Lower lobe of right lung (tissue), 2 donors: ENCODE measurements at regions not wholly inside any gene's neighbourhood (a gene's known extent, or its start where the extent isn't known, plus 50 kb on each side); places are given as distances from the start of the nearest gene placed in this dataset.

Experiments used
- ATAC-seq, 2 donors: fragments of 200-7000 bp; cut with Tn5 transposase; one replicate each; pipeline ENCODE4 v1.9.1; 2020 to 2022; ENCODE audit warnings: mild to moderate bottlenecking in 2 of 2, moderate library complexity in 2 of 2
- DNase-seq: peaks from one replicate; pipeline ENCODE4 v3.0.0-alpha.2; 2020
- H3K27ac ChIP-seq: fragments of 200-600 bp; one replicate; pipeline ENCODE4 v1.8.0; 2022
- H3K27me3 ChIP-seq: fragments of 200-600 bp; one replicate; pipeline ENCODE4 v1.8.0; 2022; ENCODE audit warnings: low read depth
- H3K36me3 ChIP-seq: fragments of 200-600 bp; one replicate; pipeline ENCODE4 v1.8.0; 2022; ENCODE audit warnings: mild to moderate bottlenecking
- H3K4me1 ChIP-seq: fragments of 200-600 bp; one replicate; pipeline ENCODE4 v1.8.0; 2022
- H3K4me3 ChIP-seq: fragments of 200-600 bp; one replicate; pipeline ENCODE4 v1.8.0; 2022; ENCODE audit warnings: mild to moderate bottlenecking
- H3K9me3 ChIP-seq: fragments of 200-600 bp; one replicate; pipeline ENCODE4 v1.8.0; 2022
- intact Hi-C: fragments of 100-400 bp; cut with DNase I; formaldehyde crosslinking; loops from one replicate; pipeline ENCODE4 v1.11.0; 2022
- TF ChIP-seq, protein P1 (sequence below): fragments of 200-600 bp; IDR thresholded peaks from one replicate; pipeline ENCODE4 v1.8.0; 2022; ENCODE audit warnings: antibody characterized with exemption, mild to moderate bottlenecking
- donor health status: DM: no; HTN: yes; CAD: no; lungs with severe emphysema.

DNA sequence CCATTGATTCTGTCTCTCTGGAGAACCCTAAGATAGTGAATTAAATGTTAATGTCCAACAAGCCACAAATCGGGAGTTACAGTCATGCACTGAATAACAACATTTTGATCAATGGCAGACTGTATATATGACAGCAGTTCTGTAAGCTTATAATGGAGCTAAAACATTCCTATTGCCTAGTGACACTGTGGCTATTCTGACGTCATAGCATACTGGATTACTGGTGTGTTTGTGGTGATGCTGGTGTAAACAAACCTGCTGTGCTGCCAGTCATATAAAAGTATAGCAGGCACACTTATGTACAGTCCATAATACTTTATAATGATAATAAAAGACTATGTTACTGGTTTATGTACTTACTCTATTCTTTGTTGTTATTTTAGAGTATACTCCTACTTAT, 56.7 kb upstream of the BICD1 start:
- H3K27ac ChIP-seq, result no peak overlapping the region
- ATAC-seq (no peak), DNase-seq (no peak)
- no peaks in the 10 kb centered on the region for H3K36me3 ChIP-seq
- no peak overlapping the region for H3K4me3 ChIP-seq
- intact Hi-C loops, result no loop called here
- H3K4me1 ChIP-seq, result no peaks in the 10 kb centered on the region
- no peaks in the 10 kb centered on the region for H3K27me3 ChIP-seq
- no peaks in the 10 kb centered on the region for H3K9me3 ChIP-seq
- TF ChIP-seq, protein P1, sequence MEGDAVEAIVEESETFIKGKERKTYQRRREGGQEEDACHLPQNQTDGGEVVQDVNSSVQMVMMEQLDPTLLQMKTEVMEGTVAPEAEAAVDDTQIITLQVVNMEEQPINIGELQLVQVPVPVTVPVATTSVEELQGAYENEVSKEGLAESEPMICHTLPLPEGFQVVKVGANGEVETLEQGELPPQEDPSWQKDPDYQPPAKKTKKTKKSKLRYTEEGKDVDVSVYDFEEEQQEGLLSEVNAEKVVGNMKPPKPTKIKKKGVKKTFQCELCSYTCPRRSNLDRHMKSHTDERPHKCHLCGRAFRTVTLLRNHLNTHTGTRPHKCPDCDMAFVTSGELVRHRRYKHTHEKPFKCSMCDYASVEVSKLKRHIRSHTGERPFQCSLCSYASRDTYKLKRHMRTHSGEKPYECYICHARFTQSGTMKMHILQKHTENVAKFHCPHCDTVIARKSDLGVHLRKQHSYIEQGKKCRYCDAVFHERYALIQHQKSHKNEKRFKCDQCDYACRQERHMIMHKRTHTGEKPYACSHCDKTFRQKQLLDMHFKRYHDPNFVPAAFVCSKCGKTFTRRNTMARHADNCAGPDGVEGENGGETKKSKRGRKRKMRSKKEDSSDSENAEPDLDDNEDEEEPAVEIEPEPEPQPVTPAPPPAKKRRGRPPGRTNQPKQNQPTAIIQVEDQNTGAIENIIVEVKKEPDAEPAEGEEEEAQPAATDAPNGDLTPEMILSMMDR, result no peak

DNA sequence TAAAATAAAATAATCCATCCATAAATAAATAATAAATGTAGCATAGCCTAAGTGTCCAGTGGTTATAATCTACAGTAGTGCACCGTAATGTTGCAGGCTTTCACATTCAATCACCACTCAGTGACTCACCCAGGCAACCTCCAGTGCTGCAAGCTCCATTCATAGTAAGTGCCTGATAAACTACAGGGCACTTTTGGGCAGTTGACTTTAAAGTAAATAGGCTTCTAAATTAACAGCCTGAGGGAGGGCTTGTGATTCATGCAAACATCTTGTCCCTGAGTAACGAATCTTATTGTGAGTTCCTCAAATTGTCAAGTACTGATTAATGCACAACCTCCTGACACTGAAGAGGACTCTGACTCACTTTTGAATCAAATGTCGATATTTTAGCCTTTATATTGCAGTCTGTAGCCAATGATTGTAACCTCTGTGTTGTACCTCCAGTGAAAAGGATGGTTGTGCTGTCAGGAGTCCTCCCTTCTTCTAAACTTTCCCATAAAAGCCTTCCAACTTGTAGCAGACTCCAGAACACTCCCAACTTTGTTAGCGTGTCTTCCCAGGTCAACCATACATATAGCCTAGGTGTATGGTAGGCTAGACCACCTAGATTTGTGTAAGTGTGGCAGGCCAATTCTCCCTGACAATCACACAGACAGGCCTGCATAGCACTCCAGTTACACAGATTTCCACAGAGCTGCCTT, 55.0 kb upstream of the BICD1 start:
- Histone ChIP-seq H3K4me1 (no peaks in the 10 kb centered on the region), H3K27me3 (no peaks in the 10 kb centered on the region), H3K27ac (no peak overlapping the region), H3K9me3 (no peaks in the 10 kb centered on the region), H3K4me3 (no peak overlapping the region), H3K36me3 (no peaks in the 10 kb centered on the region)
- TF ChIP-seq, protein P1, result no peak
- intact Hi-C loops, result no loop called here
- ATAC-seq (peak; percentile 70), DNase-seq (no peak)

DNA sequence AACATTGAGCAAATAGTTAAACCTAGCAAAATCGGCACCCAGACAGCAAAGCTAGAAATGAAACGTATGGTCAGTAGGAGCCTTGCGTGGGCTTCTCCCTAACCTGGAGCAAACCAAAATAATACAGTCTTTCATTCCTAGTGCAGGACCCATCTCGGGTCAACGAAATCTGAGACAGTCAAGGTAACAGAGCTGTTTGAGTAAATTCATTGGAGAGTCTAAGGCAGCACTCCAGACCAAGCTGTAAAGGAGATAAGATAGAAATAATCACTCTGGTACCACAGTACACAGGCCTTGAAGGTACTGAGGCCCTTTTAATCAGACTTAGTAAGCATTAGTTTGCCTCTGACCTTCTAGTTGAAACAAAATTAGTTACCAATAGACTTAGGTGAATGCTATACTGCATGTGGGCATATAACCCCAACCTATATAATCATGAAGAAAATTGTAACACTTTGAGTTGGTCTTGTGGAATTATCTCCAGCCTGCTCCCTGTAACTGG, 54.4 kb upstream of the BICD1 start:
- DNase-seq, result no peak
- Histone ChIP-seq H3K27ac (no peak overlapping the region), H3K27me3 (no peaks in the 10 kb centered on the region), H3K4me1 (no peaks in the 10 kb centered on the region), H3K9me3 (no peaks in the 10 kb centered on the region), H3K36me3 (no peaks in the 10 kb centered on the region), H3K4me3 (no peak overlapping the region)
- TF ChIP-seq, protein P1, result no peak
- intact Hi-C loops, result no loop called here
- no peak for ATAC-seq

DNA sequence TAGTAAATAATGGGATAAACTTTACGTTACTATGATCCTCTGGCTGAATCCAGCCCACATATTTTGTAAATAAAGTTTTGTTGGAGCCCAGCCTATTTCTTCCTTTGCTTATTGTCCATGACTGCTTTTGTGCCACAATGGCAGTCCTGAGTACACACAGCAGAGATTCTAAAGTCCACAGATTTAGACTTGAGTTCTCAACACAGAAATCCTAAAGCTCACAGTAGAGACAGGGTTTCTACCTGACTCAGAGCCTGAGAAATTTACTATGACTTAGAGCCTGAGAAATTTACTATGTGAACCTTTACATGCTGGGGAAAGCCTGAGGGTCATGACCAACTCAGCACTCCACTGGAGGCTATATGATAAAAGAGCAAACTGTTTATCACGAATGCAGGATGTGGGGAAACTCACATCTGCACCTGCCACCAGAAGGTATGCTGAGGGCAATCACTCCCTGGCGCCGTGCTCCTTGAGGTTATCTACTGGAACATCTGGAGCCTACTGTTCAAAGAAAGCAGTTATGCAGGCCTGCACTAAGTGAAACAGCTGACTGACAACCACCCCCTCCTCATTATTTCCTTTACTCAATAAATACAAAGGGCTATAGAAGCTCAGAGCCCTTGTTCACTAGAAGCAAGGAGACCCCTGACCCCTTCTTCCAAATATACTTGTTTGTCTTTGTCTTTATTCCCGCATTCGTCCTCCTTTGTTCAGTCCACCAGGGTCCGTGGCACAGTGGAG, 52.6 kb upstream of the BICD1 start:
- Histone ChIP-seq H3K4me3 (no peak overlapping the region), H3K4me1 (no peaks in the 10 kb centered on the region), H3K9me3 (no peaks in the 10 kb centered on the region), H3K36me3 (no peaks in the 10 kb centered on the region), H3K27ac (no peak overlapping the region), H3K27me3 (no peaks in the 10 kb centered on the region)
- intact Hi-C loops, result no loop called here
- TF ChIP-seq, protein P1, result no peak
- no peak for ATAC-seq
- no peak for DNase-seq
